HG03354 (cell line): ENCODE measurements at regions not wholly inside any gene's neighbourhood (a gene's known extent, or its start where the extent isn't known, plus 50 kb on each side); places are given as distances from the start of the nearest gene placed in this dataset.
A peak's percentile ranks its signal among the peaks of the same experiment; 100 is the strongest.

Source experiments
- ATAC-seq: cut with Tn5 transposase; IDR thresholded peaks from one replicate; pipeline ENCODE4 v1.9.1; 2021; ENCODE audit warnings: mild to moderate bottlenecking; ENCODE audit not compliant: unreplicated experiment, poor library complexity, severe bottlenecking

- no peak for ATAC-seq
These were observed 76.5 kb upstream of the BCL6 start for GRCh38 chr3:187821616-187822317.

DNA sequence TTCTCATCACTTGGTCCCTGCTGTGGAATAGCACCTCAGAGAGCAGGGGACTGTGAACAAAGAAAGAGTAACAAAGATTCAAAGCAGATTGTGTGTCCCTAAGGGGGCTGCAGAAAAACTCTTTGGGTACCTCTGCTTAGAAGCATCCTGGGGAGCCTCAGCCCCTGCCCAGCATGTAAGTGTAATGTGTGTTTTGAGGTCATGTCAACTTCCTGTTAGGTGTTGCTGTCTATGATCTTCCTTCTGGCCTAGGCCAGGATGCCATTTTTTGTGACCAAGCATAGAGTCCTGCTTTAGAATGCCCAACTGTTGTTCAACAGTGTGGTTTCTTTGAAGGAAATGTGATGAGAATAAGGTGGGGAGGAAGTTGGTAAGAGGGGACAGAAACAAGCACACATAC, 77.1 kb upstream of the BCL6 start:
- no peak for ATAC-seq

DNA sequence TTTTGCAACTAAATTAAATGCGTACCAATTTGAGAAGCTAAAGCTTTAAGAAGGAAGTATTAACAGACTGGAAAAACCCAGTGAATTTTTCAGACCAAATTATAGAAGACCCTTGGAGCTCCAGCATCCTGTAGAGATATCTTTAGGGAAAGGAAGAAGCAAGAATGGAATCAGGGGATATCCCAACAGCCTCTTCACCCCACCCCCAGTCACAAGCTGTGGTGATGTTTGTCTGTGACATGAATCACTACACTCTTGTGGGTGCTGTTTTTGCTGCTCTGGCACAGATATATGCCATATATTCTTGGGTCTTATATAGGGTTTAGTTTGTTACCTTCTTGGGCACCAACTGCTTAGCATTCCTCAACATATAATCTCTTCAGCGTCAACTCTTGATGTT, 78.5 kb upstream of the BCL6 start:
- no peak for ATAC-seq

- ATAC-seq, result no peak
These were observed 82.5 kb upstream of the BCL6 start for GRCh38 chr3:187827723-187828122.

GRCh38 chr3:187828579-187829452, 83.5 kb upstream of the BCL6 start:
- ATAC-seq, result peak; percentile 84

DNA sequence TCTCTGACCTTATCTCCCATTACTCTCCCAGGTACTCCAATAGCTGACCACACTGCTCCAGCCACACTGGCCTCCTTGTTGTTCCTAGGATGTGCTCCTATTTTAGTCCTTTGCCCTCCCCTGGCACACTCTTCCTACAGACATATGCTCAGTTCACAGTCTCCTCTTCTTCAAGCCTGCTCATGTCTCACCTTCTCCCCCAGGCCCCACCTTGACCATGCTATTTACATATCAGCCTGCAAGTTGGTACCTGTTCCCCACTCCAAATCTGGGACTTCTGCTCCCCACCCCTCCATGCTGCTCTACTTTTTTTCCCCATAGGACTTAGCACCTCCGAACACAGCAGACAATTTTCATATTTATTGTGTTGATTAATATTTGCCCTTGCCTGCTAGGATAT, 84.9 kb upstream of the BCL6 start:
- no peak for ATAC-seq

- no peak for ATAC-seq
These were observed 86.1 kb upstream of the BCL6 start for GRCh38 chr3:187831125-187832051.

DNA sequence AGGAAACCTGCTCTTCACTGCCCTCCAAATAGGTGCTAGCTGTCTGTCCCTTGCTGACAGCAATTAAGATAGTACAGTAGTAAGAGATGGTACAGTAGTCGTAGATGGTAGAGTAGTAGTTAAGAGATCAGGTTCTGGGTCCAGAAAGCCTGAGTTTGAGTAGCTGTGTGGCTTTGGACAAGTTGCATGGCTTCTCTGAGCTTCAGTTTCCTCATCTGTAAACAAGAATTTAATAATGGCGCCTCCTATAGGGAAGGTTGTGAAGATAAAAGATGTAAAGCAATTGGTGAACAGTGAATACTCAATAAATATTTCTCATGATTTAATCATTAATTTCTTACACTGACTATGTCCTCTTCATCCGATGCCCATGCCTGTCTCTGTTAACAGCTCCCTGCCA, 86.9 kb upstream of the BCL6 start:
- ATAC-seq, result no peak

DNA sequence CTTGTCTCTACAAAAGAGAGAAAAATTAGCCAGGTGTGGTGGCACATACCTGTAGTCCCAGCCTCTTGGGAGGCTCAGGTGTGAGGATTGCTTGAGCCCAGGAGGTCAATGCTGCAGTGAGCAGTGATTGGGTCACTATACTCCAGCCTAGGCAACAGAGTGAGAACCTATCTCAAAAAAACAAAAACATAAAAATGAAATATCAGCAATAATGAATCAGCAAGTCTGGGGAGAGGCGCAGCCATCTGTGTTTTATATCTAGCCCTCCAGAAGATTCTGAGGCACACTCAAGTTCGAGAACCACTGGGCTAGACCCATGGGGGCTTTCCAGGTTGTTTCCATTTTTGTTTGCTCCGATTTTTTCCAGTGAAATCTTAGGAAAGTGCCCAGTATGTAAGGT, 88.1 kb upstream of the BCL6 start:
- ATAC-seq, result no peak

GRCh38 chr3:187833799-187834578, 88.7 kb upstream of the BCL6 start:
- no peak for ATAC-seq

GRCh38 chr3:187836823-187837770, 91.8 kb upstream of the BCL6 start:
- no peak for ATAC-seq

DNA sequence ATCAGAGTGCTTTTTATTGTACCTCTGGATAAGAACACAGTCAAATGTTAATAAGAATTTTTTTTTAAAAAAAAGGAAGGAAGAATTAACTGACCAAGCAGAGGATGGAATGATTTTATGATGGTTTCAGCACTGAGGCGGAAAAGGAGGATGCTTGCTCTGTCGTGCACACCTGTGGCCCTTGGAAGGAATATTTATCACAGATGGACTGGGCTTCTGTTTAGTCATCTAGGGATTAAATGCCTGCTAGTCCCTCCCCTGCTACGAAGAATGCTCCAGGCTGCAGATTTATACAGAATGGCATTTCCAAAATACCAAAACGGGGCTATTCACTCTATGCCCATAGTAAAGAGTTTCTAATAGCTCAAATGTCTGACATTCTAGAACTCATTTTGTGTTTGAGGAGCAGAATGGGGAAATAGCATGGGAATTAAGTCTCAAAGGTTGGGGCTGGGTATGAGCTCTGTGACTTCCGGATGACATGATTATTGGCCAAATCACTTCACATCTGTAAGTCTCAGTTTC, 92.8 kb upstream of the BCL6 start:
- ATAC-seq, result no peak

- ATAC-seq, result no peak
These were observed 94.2 kb upstream of the BCL6 start for GRCh38 chr3:187839422-187839821.

DNA sequence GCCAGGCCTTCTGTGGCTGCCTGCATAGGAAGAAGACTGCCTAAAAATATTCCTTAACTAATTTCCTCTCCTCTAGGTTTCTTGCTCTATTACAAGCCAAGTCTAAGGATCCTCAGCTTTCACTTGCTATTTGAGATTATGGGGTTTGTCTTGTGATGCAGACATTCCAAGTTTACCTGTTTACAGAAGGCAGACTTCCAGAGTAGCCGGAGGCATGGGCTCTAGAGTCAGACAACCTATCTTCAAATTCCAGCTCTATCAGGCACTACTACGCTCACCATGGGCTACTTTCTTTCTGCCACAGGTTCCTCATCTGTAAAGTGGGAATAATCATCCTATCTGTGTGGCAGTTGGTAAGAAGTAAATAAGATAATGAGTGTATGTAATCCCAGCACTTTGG, 95.6 kb upstream of the BCL6 start:
- ATAC-seq, result no peak

GRCh38 chr3:187841560-187841959, 96.3 kb upstream of the BCL6 start:
- ATAC-seq, result no peak

GRCh38 chr3:187843654-187844053, 98.4 kb upstream of the BCL6 start:
- no peak for ATAC-seq

DNA sequence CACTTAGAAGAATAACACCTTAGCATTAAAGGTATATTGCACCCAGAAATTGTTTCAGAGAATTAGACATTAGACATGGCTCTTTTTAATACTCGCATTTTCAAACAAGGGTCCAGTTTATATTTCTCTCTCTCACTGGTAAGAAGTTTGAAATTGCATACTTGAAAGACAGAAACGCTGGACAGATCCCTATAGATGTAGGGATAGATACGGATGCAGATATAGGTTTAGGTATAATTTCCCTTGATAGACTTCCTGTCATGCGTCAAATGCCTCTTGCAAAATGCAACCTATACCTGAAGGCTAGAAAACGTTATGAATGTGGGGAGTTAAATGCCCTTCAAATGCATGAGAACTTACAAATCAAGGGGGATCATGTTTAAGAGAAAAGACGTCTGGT, 99.4 kb upstream of the BCL6 start:
- ATAC-seq, result no peak

- no peak for ATAC-seq
These were observed 100.6 kb upstream of the BCL6 start for GRCh38 chr3:187845826-187846225.
